ENCODE measurements at regions not wholly inside any gene's neighbourhood (a gene's known extent, or its start where the extent isn't known, plus 50 kb on each side); places are given as distances from the start of the nearest gene placed in this dataset.
"Not testable (repeated sequence)": the region's sequence is repeated elsewhere in the genome, so short reads cannot be mapped to it uniquely, and the experiment has no call there.

GRCh38 chr6:20335872-20336271 lies 65.8 kb upstream of the E2F3 start:
- H3K9me3 ChIP-seq (ENCODE audit: control insufficient read depth, low read length, poor library complexity, severe bottlenecking): no peaks in the 10 kb centered on the region
- no peak for DNase-seq
- peak overlapping the region; percentile 93 for H3K4me3 Mint-ChIP-seq
- ATAC-seq: peak; percentile 51
- H3K4me1 Mint-ChIP-seq: peaks cover 18% of the 10 kb centered on the region
- no peaks in the 10 kb centered on the region for H3K36me3 Mint-ChIP-seq (ENCODE audit: low read depth)
- H3K27me3 Mint-ChIP-seq: peaks cover 6% of the 10 kb centered on the region
- peak overlapping the region; percentile 84 for H3K27ac Mint-ChIP-seq

DNA sequence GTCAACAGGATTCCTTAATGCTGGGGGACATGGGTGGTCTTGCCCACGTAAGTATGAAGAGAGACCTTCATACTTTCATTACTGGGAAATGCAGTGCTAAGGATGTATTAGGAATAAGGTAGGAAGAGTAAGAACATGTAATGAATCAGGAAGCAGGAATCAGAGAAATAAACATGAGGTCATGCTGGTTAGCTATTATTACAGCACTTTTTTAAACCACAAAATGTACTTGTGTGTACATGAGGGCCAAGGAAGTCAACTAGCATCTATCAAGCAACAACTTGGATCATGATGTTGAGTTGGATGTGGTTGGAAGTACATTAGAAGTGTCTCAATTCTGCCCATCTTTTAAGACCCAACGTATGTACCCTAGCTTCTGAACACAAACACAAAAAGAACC lies 63.5 kb upstream of the E2F3 start:
- Mint-ChIP-seq H3K27ac (no peak overlapping the region), H3K4me3 (no peak overlapping the region), H3K27me3 (no peaks in the 10 kb centered on the region), H3K4me1 (peaks cover 14% of the 10 kb centered on the region), H3K36me3 (ENCODE audit: low read depth) (no peaks in the 10 kb centered on the region)
- ATAC-seq (no peak), DNase-seq (no peak)
- no peaks in the 10 kb centered on the region for H3K9me3 ChIP-seq (ENCODE audit: control insufficient read depth, low read length, poor library complexity, severe bottlenecking)

- peaks cover 18% of the 10 kb centered on the region for H3K4me1 Mint-ChIP-seq
- no peak for ATAC-seq
- no peaks in the 10 kb centered on the region for H3K9me3 ChIP-seq (ENCODE audit: control insufficient read depth, low read length, poor library complexity, severe bottlenecking)
- H3K27ac Mint-ChIP-seq: no peak overlapping the region
- H3K36me3 Mint-ChIP-seq (ENCODE audit: low read depth): peaks cover 2% of the 10 kb centered on the region
- no peak overlapping the region for H3K4me3 Mint-ChIP-seq
- H3K27me3 Mint-ChIP-seq: no peaks in the 10 kb centered on the region
- DNase-seq: no peak
Observed at GRCh38 chr6:20340068-20340848, 61.4 kb upstream of the E2F3 start.

- no peak overlapping the region for H3K4me3 Mint-ChIP-seq
- H3K27ac Mint-ChIP-seq: no peak overlapping the region
- ATAC-seq (no peak), DNase-seq (no peak)
- H3K4me1 Mint-ChIP-seq: peaks cover 12% of the 10 kb centered on the region
- no peaks in the 10 kb centered on the region for H3K9me3 ChIP-seq (ENCODE audit: control insufficient read depth, low read length, poor library complexity, severe bottlenecking)
- H3K36me3 Mint-ChIP-seq (ENCODE audit: low read depth): peaks cover 2% of the 10 kb centered on the region
- H3K27me3 Mint-ChIP-seq: no peaks in the 10 kb centered on the region
Observed at GRCh38 chr6:20341096-20341495, 60.6 kb upstream of the E2F3 start.

DNA sequence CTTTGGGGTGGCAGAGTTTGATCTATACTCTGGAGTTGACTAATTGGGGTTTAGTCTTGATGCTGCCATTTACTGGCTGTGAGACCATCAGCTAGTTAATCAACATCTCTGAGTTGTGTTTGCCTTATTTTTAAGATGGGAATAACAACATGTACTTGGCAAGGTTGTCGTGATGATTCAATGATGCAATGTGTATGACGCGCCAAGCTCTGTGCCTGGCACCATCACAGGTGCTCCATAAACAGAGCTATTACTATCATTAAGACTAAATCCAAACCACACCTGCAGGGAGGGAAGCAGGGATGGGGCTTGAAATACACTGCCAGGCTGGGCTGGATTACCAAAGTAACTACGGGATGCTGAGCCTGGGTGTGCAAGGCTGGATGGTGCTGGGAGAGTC lies 60.1 kb upstream of the E2F3 start:
- no peak overlapping the region for H3K27ac Mint-ChIP-seq
- ATAC-seq (no peak), DNase-seq (no peak)
- H3K9me3 ChIP-seq (ENCODE audit: control insufficient read depth, low read length, poor library complexity, severe bottlenecking): no peaks in the 10 kb centered on the region
- H3K27me3 Mint-ChIP-seq: no peaks in the 10 kb centered on the region
- H3K4me1 Mint-ChIP-seq: peaks cover 9% of the 10 kb centered on the region
- no peak overlapping the region for H3K4me3 Mint-ChIP-seq
- peaks cover 2% of the 10 kb centered on the region for H3K36me3 Mint-ChIP-seq (ENCODE audit: low read depth)

- H3K36me3 Mint-ChIP-seq (ENCODE audit: low read depth); H3K9me3 ChIP-seq (ENCODE audit: control insufficient read depth, low read length, poor library complexity, severe bottlenecking); H3K27me3 Mint-ChIP-seq; H3K4me3 Mint-ChIP-seq; ATAC-seq; DNase-seq; H3K4me1 Mint-ChIP-seq; H3K27ac Mint-ChIP-seq: not testable (repeated sequence)
Observed at GRCh38 chr6:20346948-20347347, 54.7 kb upstream of the E2F3 start.

DNA sequence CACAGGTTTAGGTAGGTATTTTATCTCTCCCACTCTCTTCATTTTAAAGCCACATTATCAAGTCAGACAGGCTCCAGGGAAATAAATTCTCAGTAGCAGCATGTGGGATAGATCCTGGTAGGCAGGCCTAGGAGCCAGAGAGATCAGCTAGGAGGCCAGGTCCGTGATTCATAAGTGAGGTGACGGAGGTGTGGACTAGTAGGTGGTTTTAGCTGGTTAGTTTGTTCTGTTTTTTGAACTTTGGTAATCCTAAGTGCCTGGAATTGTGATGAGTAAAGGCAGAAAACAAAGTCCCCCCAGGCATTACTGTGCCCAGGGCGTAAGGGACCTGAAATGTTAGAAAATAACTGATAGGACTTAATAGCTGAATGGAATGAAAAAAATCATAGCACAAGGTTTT lies 53.6 kb upstream of the E2F3 start:
- H3K27ac Mint-ChIP-seq: no peak overlapping the region
- no peaks in the 10 kb centered on the region for H3K9me3 ChIP-seq (ENCODE audit: control insufficient read depth, low read length, poor library complexity, severe bottlenecking)
- ATAC-seq (no peak), DNase-seq (no peak)
- no peak overlapping the region for H3K4me3 Mint-ChIP-seq
- H3K36me3 Mint-ChIP-seq (ENCODE audit: low read depth): peaks cover 2% of the 10 kb centered on the region
- no peaks in the 10 kb centered on the region for H3K27me3 Mint-ChIP-seq
- H3K4me1 Mint-ChIP-seq: peaks cover 6% of the 10 kb centered on the region

- no peak overlapping the region for H3K4me3 Mint-ChIP-seq
- no peaks in the 10 kb centered on the region for H3K9me3 ChIP-seq (ENCODE audit: control insufficient read depth, low read length, poor library complexity, severe bottlenecking)
- peaks cover 6% of the 10 kb centered on the region for H3K4me1 Mint-ChIP-seq
- ATAC-seq: no peak
- H3K36me3 Mint-ChIP-seq (ENCODE audit: low read depth): peaks cover 2% of the 10 kb centered on the region
- H3K27ac Mint-ChIP-seq: no peak overlapping the region
- no peaks in the 10 kb centered on the region for H3K27me3 Mint-ChIP-seq
- DNase-seq: no peak
Observed at GRCh38 chr6:20349225-20349624, 52.5 kb upstream of the E2F3 start.

DNA sequence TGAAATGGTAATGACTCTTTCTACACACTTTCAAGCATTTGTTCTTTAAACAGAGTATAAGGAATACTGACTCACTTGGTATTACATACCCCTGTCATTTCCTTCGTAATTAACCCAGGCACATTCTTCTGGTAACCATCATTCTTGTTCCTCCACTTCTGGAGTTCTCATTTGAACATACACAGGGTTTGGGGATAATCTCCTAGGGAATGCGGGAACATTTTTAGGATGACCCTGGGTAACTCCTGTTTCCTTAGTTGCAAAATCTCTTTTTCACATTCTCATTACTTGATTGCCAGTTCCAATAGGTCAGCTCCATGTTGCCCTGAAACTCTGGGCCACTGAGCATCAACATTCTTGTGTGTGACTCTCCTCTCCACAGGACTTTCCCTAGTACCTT lies 51.5 kb upstream of the E2F3 start:
- H3K9me3 ChIP-seq (ENCODE audit: control insufficient read depth, low read length, poor library complexity, severe bottlenecking): no peaks in the 10 kb centered on the region
- Mint-ChIP-seq H3K36me3 (ENCODE audit: low read depth) (no peaks in the 10 kb centered on the region), H3K4me1 (no peaks in the 10 kb centered on the region), H3K4me3 (no peak overlapping the region), H3K27ac (no peak overlapping the region), H3K27me3 (no peaks in the 10 kb centered on the region)
- no peak for DNase-seq
- ATAC-seq: no peak

GRCh38 chr6:20351534-20351933 lies 50.1 kb upstream of the E2F3 start:
- DNase-seq: no peak
- no peaks in the 10 kb centered on the region for H3K4me1 Mint-ChIP-seq
- no peak for ATAC-seq
- H3K4me3 Mint-ChIP-seq: no peak overlapping the region
- no peak overlapping the region for H3K27ac Mint-ChIP-seq
- no peaks in the 10 kb centered on the region for H3K36me3 Mint-ChIP-seq (ENCODE audit: low read depth)
- H3K27me3 Mint-ChIP-seq: no peaks in the 10 kb centered on the region
- H3K9me3 ChIP-seq (ENCODE audit: control insufficient read depth, low read length, poor library complexity, severe bottlenecking): no peaks in the 10 kb centered on the region
